ENCODE measurements at regions not wholly inside any gene's neighbourhood (a gene's known extent, or its start where the extent isn't known, plus 50 kb on each side); places are given as distances from the start of the nearest gene placed in this dataset.

DNA sequence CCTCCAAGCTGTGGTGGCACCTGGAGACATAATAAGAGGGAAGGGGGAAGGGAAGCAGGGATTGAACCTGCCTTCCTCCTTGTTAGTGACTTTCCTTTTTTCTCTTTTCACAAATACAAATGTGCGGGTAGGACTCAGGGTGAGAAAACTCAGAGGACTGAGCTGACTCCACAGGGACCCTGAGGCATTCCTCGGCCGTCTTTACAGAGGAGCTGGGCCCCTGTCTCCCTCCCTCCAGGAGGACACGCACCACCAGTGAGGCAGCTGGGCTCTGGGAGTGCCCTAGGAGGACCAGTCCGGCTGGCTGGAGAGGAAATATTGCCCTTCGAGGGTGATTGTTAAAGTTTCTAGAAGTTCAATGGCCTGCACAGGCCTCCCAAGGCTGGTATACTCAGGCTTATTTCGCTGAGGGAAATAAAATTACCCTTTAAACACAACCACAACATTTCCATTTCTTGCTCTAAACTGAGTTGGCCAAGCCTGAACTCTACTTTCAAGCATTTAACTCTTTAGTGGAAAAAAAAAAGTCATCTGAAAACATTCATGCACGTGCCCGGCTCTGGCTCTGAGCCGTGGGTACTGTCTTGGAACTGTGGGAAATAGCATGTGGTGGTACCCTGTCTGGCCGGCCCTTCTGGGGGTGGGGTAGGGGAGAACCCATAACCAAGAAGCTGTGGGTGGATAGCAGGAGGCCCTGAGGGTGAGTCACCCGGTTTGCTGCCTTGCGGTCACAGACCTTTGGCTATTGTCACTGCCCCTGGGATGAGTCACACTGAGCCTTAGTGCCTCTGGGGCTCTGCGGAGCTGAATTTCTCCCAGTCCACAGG is 116.0 kb downstream of the COPS8 start (continued):
- no peak for TF ChIP-seq ESRRB (CRISPR knock-in tag; IDR thresholded peaks at IDR 0.05; ENCODE audit: borderline replicate concordance)
- TF ChIP-seq, protein P1, sequence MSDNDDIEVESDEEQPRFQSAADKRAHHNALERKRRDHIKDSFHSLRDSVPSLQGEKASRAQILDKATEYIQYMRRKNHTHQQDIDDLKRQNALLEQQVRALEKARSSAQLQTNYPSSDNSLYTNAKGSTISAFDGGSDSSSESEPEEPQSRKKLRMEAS (CRISPR knock-in tag; IDR thresholded peaks at IDR 0.05), result peak; percentile 31; the same call in 1 of the 2 replicates
- TF ChIP-seq U2AF1 (optimal IDR thresholded peaks at IDR 0.05; ENCODE audit: low read depth, low read length), result no peak
- TF ChIP-seq EGR1 (conservative IDR thresholded peaks at IDR 0.05), result peak; percentile 80
- peak; percentile 95 for TF ChIP-seq JUN (IDR thresholded peaks at IDR 0.05; ENCODE audit: borderline replicate concordance, low read depth, low read length)
- no peak for TF ChIP-seq JUN (CRISPR knock-in tag; IDR thresholded peaks at IDR 0.05; ENCODE audit: borderline replicate concordance)
- no peak for TF ChIP-seq SIX5 (IDR thresholded peaks at IDR 0.05; ENCODE audit: borderline replicate concordance in 1 of 2, insufficient read depth in 1 of 2, low read depth in 1 of 2, low read length in 2 of 2)
- TF ChIP-seq, protein P2, sequence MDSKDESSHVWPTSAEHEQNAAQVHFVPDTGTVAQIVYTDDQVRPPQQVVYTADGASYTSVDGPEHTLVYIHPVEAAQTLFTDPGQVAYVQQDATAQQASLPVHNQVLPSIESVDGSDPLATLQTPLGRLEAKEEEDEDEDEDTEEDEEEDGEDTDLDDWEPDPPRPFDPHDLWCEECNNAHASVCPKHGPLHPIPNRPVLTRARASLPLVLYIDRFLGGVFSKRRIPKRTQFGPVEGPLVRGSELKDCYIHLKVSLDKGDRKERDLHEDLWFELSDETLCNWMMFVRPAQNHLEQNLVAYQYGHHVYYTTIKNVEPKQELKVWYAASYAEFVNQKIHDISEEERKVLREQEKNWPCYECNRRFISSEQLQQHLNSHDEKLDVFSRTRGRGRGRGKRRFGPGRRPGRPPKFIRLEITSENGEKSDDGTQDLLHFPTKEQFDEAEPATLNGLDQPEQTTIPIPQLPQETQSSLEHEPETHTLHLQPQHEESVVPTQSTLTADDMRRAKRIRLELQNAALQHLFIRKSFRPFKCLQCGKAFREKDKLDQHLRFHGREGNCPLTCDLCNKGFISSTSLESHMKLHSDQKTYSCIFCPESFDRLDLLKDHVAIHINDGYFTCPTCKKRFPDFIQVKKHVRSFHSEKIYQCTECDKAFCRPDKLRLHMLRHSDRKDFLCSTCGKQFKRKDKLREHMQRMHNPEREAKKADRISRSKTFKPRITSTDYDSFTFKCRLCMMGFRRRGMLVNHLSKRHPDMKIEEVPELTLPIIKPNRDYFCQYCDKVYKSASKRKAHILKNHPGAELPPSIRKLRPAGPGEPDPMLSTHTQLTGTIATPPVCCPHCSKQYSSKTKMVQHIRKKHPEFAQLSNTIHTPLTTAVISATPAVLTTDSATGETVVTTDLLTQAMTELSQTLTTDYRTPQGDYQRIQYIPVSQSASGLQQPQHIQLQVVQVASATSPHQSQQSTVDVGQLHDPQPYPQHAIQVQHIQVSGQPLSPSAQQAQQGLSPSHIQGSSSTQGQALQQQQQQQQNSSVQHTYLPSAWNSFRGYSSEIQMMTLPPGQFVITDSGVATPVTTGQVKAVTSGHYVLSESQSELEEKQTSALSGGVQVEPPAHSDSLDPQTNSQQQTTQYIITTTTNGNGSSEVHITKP (IDR thresholded peaks at IDR 0.05; ENCODE audit: partially characterized antibody), result peak; percentile 81
- TF ChIP-seq, protein P3, sequence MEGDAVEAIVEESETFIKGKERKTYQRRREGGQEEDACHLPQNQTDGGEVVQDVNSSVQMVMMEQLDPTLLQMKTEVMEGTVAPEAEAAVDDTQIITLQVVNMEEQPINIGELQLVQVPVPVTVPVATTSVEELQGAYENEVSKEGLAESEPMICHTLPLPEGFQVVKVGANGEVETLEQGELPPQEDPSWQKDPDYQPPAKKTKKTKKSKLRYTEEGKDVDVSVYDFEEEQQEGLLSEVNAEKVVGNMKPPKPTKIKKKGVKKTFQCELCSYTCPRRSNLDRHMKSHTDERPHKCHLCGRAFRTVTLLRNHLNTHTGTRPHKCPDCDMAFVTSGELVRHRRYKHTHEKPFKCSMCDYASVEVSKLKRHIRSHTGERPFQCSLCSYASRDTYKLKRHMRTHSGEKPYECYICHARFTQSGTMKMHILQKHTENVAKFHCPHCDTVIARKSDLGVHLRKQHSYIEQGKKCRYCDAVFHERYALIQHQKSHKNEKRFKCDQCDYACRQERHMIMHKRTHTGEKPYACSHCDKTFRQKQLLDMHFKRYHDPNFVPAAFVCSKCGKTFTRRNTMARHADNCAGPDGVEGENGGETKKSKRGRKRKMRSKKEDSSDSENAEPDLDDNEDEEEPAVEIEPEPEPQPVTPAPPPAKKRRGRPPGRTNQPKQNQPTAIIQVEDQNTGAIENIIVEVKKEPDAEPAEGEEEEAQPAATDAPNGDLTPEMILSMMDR (IDR thresholded peaks at IDR 0.05 in 2 of 3, conservative IDR thresholded peaks at IDR 0.05 in 1 of 3; ENCODE audit: insufficient read depth in 2 of 3, low read depth in 1 of 3, low read length in 3 of 3), result no peak
- peak; percentile 47; the same call in 1 of the 2 replicates for TF ChIP-seq ESRRA (IDR thresholded peaks at IDR 0.05; ENCODE audit: borderline replicate concordance, low read depth)
- TF ChIP-seq, protein P4, sequence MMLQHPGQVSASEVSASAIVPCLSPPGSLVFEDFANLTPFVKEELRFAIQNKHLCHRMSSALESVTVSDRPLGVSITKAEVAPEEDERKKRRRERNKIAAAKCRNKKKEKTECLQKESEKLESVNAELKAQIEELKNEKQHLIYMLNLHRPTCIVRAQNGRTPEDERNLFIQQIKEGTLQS (IDR thresholded peaks at IDR 0.05), result peak; percentile 95
- TF ChIP-seq, protein P4 (CRISPR knock-in tag; conservative IDR thresholded peaks at IDR 0.05), result no peak
- peak; percentile 52 for TF ChIP-seq RNF2 (IDR thresholded peaks at IDR 0.05)
- TF ChIP-seq, protein P5, sequence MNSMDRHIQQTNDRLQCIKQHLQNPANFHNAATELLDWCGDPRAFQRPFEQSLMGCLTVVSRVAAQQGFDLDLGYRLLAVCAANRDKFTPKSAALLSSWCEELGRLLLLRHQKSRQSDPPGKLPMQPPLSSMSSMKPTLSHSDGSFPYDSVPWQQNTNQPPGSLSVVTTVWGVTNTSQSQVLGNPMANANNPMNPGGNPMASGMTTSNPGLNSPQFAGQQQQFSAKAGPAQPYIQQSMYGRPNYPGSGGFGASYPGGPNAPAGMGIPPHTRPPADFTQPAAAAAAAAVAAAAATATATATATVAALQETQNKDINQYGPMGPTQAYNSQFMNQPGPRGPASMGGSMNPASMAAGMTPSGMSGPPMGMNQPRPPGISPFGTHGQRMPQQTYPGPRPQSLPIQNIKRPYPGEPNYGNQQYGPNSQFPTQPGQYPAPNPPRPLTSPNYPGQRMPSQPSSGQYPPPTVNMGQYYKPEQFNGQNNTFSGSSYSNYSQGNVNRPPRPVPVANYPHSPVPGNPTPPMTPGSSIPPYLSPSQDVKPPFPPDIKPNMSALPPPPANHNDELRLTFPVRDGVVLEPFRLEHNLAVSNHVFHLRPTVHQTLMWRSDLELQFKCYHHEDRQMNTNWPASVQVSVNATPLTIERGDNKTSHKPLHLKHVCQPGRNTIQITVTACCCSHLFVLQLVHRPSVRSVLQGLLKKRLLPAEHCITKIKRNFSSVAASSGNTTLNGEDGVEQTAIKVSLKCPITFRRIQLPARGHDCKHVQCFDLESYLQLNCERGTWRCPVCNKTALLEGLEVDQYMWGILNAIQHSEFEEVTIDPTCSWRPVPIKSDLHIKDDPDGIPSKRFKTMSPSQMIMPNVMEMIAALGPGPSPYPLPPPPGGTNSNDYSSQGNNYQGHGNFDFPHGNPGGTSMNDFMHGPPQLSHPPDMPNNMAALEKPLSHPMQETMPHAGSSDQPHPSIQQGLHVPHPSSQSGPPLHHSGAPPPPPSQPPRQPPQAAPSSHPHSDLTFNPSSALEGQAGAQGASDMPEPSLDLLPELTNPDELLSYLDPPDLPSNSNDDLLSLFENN (IDR thresholded peaks at IDR 0.05; ENCODE audit: low read depth in 2 of 2, low read length in 2 of 2), result no peak
